ENCODE measurements at regions not wholly inside any gene's neighbourhood (a gene's known extent, or its start where the extent isn't known, plus 50 kb on each side); places are given as distances from the start of the nearest gene placed in this dataset.

- no peak overlapping the region for H3K27ac Mint-ChIP-seq
- 71 to 87% methylated on average over 1 of the region's 1 CpG for WGBS, 2 experiments (ENCODE audit: insufficient coverage in 1 of 2, insufficient read length in 1 of 2)
These were observed 359.5 kb upstream of the ARGLU1 start for GRCh38 chr13:106927421-106927820.

GRCh38 chr13:106922384-106922783, 354.4 kb upstream of the ARGLU1 start:
- no peaks in the 10 kb centered on the region for H3K9me3 Mint-ChIP-seq
- 89 to 93% methylated on average over 3 to 6 of the region's 6 CpGs for WGBS, 2 experiments (ENCODE audit: insufficient coverage in 1 of 2, insufficient read length in 1 of 2)
- peaks cover 25% of the 10 kb centered on the region for H3K4me1 Mint-ChIP-seq

More at GRCh38 chr13:106927421-106927820, 359.5 kb upstream of the ARGLU1 start:
- H3K4me3 Mint-ChIP-seq = no peak overlapping the region
- no peak overlapping the region for H3K4me3 ChIP-seq (ENCODE audit: low read length)
- H3K27me3 Mint-ChIP-seq (ENCODE audit: insufficient read depth) = peaks cover 1% of the 10 kb centered on the region
- H3K36me3 Mint-ChIP-seq (ENCODE audit: low read depth) = no peaks in the 10 kb centered on the region
- H3K36me3 ChIP-seq (ENCODE audit: control insufficient read depth, insufficient read depth, low read length) = no peaks in the 10 kb centered on the region
- no peaks in the 10 kb centered on the region for H3K9me3 ChIP-seq (ENCODE audit: control insufficient read depth, low read length)
- H3K4me1 Mint-ChIP-seq = peaks cover 7% of the 10 kb centered on the region
- H3K27me3 ChIP-seq (ENCODE audit: control insufficient read depth, insufficient read depth, low read length, poor library complexity, severe bottlenecking) = no peaks in the 10 kb centered on the region
- no peak overlapping the region for H3K9ac ChIP-seq (ENCODE audit: extremely low read depth, low read length, poor library complexity, severe bottlenecking)
- H3K9me3 Mint-ChIP-seq = peaks cover 3% of the 10 kb centered on the region
- DNase-seq = no peak
- TF ChIP-seq CTCF (conservative IDR thresholded peaks at IDR 0.05) = no peak
- H3K4me1 ChIP-seq (ENCODE audit: control insufficient read depth, insufficient read depth, low read length) = no peaks in the 10 kb centered on the region
- no peak overlapping the region for H3K27ac ChIP-seq (ENCODE audit: low read depth, low read length)

DNA sequence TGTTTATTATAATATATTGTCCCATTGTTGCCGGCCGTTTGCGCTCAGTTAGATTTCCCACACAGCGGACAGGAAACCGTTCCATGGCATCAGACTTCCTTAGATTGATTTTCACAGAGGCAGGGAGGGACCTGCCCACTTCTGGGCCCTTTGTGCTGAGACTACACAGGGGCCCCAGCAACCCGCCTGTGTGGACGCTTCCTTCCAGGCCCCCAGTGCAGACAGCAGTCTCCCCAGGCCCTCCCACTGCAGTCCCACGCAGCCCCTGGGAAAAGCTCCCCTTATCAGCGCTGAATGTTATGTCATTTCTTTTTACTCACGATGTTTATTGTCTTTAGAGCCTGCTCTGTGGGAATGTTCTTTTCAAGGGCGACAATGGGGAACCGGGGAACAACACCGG, 351.7 kb upstream of the ARGLU1 start:
- TF ChIP-seq CTCF (conservative IDR thresholded peaks at IDR 0.05) = no peak
- no peaks in the 10 kb centered on the region for H3K4me1 ChIP-seq (ENCODE audit: control insufficient read depth, insufficient read depth, low read length)
- no peaks in the 10 kb centered on the region for H3K36me3 ChIP-seq (ENCODE audit: control insufficient read depth, insufficient read depth, low read length)
- peak overlapping the region; percentile 98 for H3K27ac ChIP-seq (ENCODE audit: low read depth, low read length)
- DNase-seq = peak; percentile 49
- H3K9ac ChIP-seq (ENCODE audit: extremely low read depth, low read length, poor library complexity, severe bottlenecking) = no peak overlapping the region
- Mint-ChIP-seq H3K36me3 (ENCODE audit: low read depth) (no peaks in the 10 kb centered on the region), H3K4me3 (no peak overlapping the region), H3K27me3 (ENCODE audit: insufficient read depth) (peaks cover 30% of the 10 kb centered on the region), H3K4me1 (peaks cover 39% of the 10 kb centered on the region), H3K9me3 (no peaks in the 10 kb centered on the region), H3K27ac (no peak overlapping the region)
- H3K9me3 ChIP-seq (ENCODE audit: control insufficient read depth, low read length) = no peaks in the 10 kb centered on the region
- WGBS, 2 experiments (ENCODE audit: insufficient coverage in 1 of 2, insufficient read length in 1 of 2) = 37 to 58% methylated on average over 6 to 13 of the region's 13 CpGs
- peaks cover 19% of the 10 kb centered on the region for H3K27me3 ChIP-seq (ENCODE audit: control insufficient read depth, insufficient read depth, low read length, poor library complexity, severe bottlenecking)
- no peak overlapping the region for H3K4me3 ChIP-seq (ENCODE audit: low read length)

More at GRCh38 chr13:106922384-106922783, 354.4 kb upstream of the ARGLU1 start:
- TF ChIP-seq CTCF (conservative IDR thresholded peaks at IDR 0.05) = no peak
- Histone ChIP-seq H3K4me1 (ENCODE audit: control insufficient read depth, insufficient read depth, low read length) (no peaks in the 10 kb centered on the region), H3K27ac (ENCODE audit: low read depth, low read length) (no peak overlapping the region), H3K27me3 (ENCODE audit: control insufficient read depth, insufficient read depth, low read length, poor library complexity, severe bottlenecking) (peaks cover 7% of the 10 kb centered on the region), H3K9me3 (ENCODE audit: control insufficient read depth, low read length) (no peaks in the 10 kb centered on the region), H3K9ac (ENCODE audit: extremely low read depth, low read length, poor library complexity, severe bottlenecking) (no peak overlapping the region), H3K4me3 (ENCODE audit: low read length) (no peak overlapping the region), H3K36me3 (ENCODE audit: control insufficient read depth, insufficient read depth, low read length) (no peaks in the 10 kb centered on the region)
- H3K4me3 Mint-ChIP-seq = no peak overlapping the region
- H3K36me3 Mint-ChIP-seq (ENCODE audit: low read depth) = no peaks in the 10 kb centered on the region
- DNase-seq = no peak
- no peak overlapping the region for H3K27ac Mint-ChIP-seq
- H3K27me3 Mint-ChIP-seq (ENCODE audit: insufficient read depth) = peaks cover 14% of the 10 kb centered on the region
